ENCODE measurements at regions not wholly inside any gene's neighbourhood (a gene's known extent, or its start where the extent isn't known, plus 50 kb on each side); places are given as distances from the start of the nearest gene placed in this dataset.

DNA sequence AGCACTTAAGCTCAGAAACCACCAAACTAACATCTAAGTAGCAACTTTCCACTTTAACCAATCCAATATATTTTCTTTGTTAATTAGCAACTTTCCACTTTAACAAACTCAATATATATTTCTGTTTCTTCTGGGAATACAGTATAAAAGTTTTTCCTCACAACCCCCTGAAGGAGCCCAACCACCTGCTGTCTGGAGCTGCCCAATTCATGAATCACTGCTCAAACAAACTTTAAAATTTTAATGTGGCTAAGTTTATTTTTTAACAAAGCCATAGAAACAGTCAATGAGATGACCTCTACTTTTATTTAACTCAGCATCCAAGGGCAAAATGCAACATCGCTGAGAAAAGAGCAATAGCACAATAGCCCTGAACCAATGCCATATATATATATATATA, 500.1 kb downstream of the EPM2A start:
- no peaks in the 10 kb centered on the region for H4K20me1 ChIP-seq (ENCODE audit: insufficient read depth, low read length)
- TF ChIP-seq EZH2 (optimal IDR thresholded peaks at IDR 0.05; ENCODE audit: low read depth, low read length) = no peak
- TF ChIP-seq, protein P1, sequence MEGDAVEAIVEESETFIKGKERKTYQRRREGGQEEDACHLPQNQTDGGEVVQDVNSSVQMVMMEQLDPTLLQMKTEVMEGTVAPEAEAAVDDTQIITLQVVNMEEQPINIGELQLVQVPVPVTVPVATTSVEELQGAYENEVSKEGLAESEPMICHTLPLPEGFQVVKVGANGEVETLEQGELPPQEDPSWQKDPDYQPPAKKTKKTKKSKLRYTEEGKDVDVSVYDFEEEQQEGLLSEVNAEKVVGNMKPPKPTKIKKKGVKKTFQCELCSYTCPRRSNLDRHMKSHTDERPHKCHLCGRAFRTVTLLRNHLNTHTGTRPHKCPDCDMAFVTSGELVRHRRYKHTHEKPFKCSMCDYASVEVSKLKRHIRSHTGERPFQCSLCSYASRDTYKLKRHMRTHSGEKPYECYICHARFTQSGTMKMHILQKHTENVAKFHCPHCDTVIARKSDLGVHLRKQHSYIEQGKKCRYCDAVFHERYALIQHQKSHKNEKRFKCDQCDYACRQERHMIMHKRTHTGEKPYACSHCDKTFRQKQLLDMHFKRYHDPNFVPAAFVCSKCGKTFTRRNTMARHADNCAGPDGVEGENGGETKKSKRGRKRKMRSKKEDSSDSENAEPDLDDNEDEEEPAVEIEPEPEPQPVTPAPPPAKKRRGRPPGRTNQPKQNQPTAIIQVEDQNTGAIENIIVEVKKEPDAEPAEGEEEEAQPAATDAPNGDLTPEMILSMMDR (IDR thresholded peaks at IDR 0.05; ENCODE audit: low read length) = no peak
- no peaks in the 10 kb centered on the region for H3K27me3 ChIP-seq (replicated peaks; ENCODE audit: insufficient read depth, low read length)
- no peak for DNase-seq
- H3K36me3 ChIP-seq (replicated peaks; ENCODE audit: insufficient read depth, low read length) = no peaks in the 10 kb centered on the region
- H3K9me2 ChIP-seq (replicated peaks; ENCODE audit: insufficient read depth, low read length) = no peaks in the 10 kb centered on the region
- no peak overlapping the region for H2AFZ ChIP-seq (ENCODE audit: low read length)
- H3K9ac ChIP-seq (ENCODE audit: low read length) = no peak overlapping the region
- H3K9me3 ChIP-seq (replicated peaks; ENCODE audit: insufficient read depth, low read length) = no peaks in the 10 kb centered on the region
- H3F3A ChIP-seq (ENCODE audit: insufficient read depth, low read length) = no peaks in the 10 kb centered on the region
- H3K4me2 ChIP-seq (ENCODE audit: low read depth, low read length) = no peak overlapping the region
- no peak overlapping the region for H3K27ac ChIP-seq (ENCODE audit: low read length)
- no peaks in the 10 kb centered on the region for H3K4me1 ChIP-seq (ENCODE audit: low read length)
- H3K79me2 ChIP-seq (ENCODE audit: low read length) = no peaks in the 10 kb centered on the region
- no peak overlapping the region for H3K4me3 ChIP-seq (ENCODE audit: low read length)

DNA sequence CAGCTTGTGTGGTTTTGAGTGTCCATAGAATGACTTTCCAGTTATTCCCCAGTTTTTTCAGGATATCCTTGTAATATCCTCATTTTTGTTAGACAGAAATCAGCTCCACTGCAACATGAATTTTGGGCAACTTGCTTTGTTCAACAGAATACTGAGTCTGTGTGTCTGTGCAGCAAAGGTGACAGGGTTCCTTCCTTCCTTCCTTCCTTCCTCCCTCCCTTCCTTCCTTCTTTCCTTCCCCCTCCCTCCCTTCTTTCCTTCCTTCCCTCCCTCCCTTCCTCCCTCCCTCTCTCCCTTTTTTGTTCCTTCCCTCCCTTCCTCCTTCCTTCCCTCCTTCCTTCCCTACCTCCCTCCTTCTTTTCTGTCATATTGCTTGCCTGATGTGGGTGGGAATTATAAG, 496.5 kb downstream of the EPM2A start:
- Histone ChIP-seq H3K27ac (ENCODE audit: low read length) (no peak overlapping the region), H2AFZ (ENCODE audit: low read length) (no peak overlapping the region), H3K79me2 (ENCODE audit: low read length) (no peaks in the 10 kb centered on the region), H3K9me3 (replicated peaks; ENCODE audit: insufficient read depth, low read length) (no peaks in the 10 kb centered on the region), H3K4me1 (ENCODE audit: low read length) (no peaks in the 10 kb centered on the region), H3K4me3 (ENCODE audit: low read length) (no peak overlapping the region), H3K36me3 (replicated peaks; ENCODE audit: insufficient read depth, low read length) (no peaks in the 10 kb centered on the region), H3F3A (ENCODE audit: insufficient read depth, low read length) (no peaks in the 10 kb centered on the region), H3K4me2 (ENCODE audit: low read depth, low read length) (no peak overlapping the region), H3K9me2 (replicated peaks; ENCODE audit: insufficient read depth, low read length) (no peaks in the 10 kb centered on the region), H3K9ac (ENCODE audit: low read length) (no peak overlapping the region), H3K27me3 (replicated peaks; ENCODE audit: insufficient read depth, low read length) (no peaks in the 10 kb centered on the region), H4K20me1 (ENCODE audit: insufficient read depth, low read length) (no peaks in the 10 kb centered on the region)
- DNase-seq = no peak
- TF ChIP-seq, protein P1 (IDR thresholded peaks at IDR 0.05; ENCODE audit: low read length) = no peak
- no peak for TF ChIP-seq EZH2 (optimal IDR thresholded peaks at IDR 0.05; ENCODE audit: low read depth, low read length)

DNA sequence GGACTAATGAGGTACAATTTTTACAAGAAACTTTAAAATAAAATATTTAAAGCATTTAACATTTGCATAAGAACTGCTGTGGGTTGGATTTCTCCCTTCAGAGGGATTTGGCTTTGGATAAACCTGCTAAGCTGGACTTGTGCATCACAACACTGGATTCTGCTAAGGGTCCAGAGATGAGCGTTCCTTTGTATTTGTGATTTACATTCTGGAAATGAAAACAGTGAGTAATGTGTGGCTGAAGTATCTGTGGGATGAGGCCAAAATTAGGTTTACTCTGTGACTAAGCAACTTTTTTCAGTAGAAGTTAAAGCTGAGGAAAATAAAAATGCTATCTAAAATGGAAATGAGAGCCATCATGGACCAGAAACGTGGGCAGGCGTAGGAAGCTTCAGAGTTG, 494.3 kb downstream of the EPM2A start:
- Histone ChIP-seq H3K9me3 (replicated peaks; ENCODE audit: insufficient read depth, low read length) (no peaks in the 10 kb centered on the region), H2AFZ (ENCODE audit: low read length) (no peak overlapping the region), H3K27me3 (replicated peaks; ENCODE audit: insufficient read depth, low read length) (no peaks in the 10 kb centered on the region), H3F3A (ENCODE audit: insufficient read depth, low read length) (no peaks in the 10 kb centered on the region), H3K9ac (ENCODE audit: low read length) (no peak overlapping the region), H3K4me2 (ENCODE audit: low read depth, low read length) (no peak overlapping the region), H3K36me3 (replicated peaks; ENCODE audit: insufficient read depth, low read length) (no peaks in the 10 kb centered on the region), H3K27ac (ENCODE audit: low read length) (no peak overlapping the region), H3K79me2 (ENCODE audit: low read length) (no peaks in the 10 kb centered on the region), H3K9me2 (replicated peaks; ENCODE audit: insufficient read depth, low read length) (no peaks in the 10 kb centered on the region), H4K20me1 (ENCODE audit: insufficient read depth, low read length) (no peaks in the 10 kb centered on the region), H3K4me1 (ENCODE audit: low read length) (no peaks in the 10 kb centered on the region), H3K4me3 (ENCODE audit: low read length) (no peak overlapping the region)
- TF ChIP-seq EZH2 (optimal IDR thresholded peaks at IDR 0.05; ENCODE audit: low read depth, low read length) (no peak), EZH2phosphoT487 (IDR thresholded peaks at IDR 0.05; ENCODE audit: low read length) (no peak)
- TF ChIP-seq, protein P1 (IDR thresholded peaks at IDR 0.05; ENCODE audit: low read length) = no peak
- DNase-seq = no peak
